Umbilical cord (tissue), 1 donor: ENCODE measurements at regions not wholly inside any gene's neighbourhood (a gene's known extent, or its start where the extent isn't known, plus 50 kb on each side); places are given as distances from the start of the nearest gene placed in this dataset.
A peak's percentile ranks its signal among the peaks of the same experiment; 100 is the strongest.
"Not testable (repeated sequence)": the region's sequence is repeated elsewhere in the genome, so short reads cannot be mapped to it uniquely, and the experiment has no call there.

Experiments used
- DNase-seq: peaks from one replicate; pipeline ENCODE4 v3.0.0-alpha.2; 2015; ENCODE audit warnings: low spot score

DNA sequence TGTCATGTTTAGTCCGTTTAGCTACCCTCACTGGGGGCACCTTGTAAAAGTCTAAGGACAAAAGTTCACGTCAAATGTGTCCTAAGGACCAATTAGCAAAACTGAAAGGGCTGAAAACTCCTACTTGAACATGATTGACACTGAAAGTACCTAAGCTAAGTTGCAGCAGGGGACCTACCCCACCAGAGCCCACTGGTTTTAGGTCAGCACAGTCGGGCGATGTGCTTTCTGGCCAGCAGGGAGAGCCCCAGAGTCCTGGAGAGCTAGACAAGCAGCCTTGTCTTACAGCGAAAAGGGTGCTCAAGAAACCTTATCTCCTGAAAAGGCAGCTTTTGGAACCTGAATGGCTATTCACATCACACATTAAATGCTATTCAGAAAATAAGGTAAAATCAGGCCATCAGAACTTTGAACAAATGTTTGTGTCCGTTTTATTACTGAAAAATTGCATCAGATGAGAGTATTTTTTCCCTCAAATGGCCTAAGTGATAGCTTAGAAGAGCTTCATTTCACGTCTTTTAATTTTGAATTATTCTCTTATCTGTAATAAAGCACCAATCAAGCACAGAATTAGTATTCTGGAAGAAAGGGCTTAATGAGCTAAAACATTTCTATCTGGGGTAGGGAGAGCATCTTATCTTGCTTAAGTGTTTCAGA is 52.2 kb upstream of the MKI67 start:
- DNase-seq = no peak

DNA sequence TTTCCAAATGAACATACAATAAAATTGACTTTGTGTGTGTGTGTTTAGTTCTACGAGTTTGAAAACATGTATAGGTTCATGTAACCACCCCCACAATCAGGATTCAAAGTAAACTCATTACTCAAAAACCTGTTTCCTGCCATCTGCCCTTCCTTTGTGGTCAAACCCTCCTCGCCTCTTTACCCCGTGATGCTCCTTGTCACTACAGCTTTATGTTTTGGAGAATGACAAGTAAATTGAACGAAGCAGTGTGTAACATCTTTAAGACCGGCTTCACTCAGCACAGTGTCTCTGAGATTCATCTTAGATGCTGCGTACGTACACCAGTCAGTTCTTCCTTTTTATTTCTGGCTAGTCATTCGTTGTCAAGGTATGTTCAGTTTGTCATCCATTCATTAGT is 54.6 kb upstream of the MKI67 start:
- no peak for DNase-seq

DNA sequence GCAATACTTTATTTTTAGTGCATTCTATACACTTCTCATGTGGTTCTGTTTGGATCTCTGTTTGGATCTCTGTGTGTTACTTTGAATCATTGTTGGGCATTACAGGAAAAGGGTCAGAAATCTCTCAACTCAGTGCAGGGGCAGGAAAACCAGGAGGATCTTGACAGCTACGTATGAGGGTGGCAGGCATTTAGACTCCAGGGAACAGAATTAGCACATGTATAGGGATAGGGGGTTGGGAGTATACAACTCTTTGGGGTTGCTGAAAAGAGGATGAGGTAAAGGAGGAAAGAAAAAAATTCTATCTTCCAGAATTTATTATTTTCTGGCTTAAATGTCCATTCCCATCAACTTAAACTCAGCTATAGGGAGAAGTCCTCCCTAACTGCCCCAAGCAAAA is 59.4 kb upstream of the MKI67 start:
- DNase-seq = no peak

DNA sequence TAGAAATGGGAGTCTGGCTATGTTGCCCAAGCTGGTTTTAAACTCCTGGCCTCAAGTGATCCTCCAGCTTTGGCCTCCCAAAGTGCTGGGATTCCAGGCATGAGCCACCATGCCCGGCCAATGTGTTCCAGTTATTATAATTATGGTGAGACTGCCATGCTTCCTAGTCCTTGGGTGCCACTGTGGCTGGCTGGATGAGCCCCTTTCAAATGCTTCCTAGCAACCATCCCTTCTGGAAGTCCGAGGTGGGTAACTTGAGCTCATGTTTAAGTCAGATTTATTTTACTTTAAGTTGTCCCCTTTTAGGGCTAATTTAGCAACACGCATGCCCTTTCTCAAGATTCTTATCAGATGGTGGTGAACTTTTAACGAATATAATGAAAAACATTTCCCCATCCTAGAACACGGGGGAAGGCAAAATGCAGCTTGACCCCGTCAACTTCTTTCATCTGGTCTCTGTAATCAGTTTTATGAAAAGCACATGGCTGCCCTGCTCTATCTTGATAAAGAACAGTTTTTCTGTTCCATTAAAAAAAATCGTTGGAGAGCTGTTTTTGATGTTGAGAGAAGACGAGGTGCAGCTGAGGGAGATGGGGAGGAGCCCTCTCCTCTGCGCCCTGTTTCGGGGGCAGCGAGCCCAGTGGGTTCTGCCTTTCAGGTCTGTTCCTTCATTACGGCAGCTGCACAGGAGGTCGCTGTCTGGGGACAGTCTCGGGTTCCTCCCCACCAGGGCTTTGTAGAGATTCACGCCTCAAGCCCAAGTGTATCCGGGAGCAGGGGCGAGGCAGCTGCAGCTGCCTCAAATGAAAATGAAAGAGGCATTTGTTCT is 61.0 kb upstream of the MKI67 start:
- peak; percentile 46 for DNase-seq

DNA sequence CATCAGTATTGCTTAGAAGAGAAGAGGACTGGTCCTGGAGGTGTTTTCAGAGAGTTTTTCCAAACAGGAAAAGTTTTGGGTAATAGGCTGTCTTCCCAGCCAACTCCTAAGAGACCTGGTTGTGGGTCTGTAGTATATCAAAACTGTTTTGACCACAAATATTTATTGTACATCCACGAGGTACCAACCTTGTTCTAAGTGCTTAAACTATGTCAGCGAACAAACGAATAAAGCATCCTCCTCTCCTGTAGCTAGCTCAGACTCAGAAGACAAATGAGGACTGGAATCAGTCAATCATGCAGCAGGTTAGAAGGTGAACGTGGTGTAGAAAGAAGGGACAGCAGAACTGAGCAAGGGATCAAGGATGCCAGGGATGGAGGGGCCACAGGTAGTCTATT is 61.6 kb upstream of the MKI67 start:
- peak; percentile 1 for DNase-seq

DNA sequence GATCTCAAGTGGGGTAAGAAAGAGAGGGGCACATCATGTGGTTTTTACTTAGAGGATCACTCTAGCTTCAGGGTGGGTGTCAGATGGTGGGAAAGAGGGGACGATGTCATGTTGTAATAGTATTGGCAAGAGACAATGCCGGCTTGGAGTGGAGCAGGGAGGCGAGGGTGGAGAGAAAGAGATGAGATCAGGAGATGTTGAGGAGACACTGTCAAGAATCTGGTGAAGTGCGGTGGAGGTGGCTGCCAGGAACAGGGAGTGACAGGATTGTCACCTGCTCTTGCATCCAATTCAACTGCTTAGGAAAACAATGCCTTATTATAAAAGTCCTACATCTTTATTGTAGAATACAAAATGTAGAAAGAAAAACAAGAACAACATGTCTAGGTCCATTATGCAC is 63.0 kb upstream of the MKI67 start:
- DNase-seq = no peak

DNA sequence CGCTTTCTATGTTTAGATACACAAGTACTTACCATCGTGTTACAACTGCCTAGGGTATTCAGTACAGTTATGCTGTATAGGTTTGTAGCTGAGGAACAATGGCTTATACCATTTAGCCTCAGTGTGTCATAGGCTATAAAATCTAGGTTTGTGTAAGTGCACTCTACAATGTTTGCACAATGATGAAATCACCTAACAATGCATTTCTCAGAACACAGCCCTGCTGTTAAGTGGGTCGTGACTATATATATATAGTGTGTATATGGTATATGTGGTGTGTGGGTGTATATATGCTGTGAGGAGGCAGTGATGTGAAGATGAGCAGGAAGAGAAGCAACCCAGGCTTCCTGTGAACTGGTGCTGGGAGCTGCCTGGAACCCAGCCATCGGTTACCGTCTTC is 65.6 kb upstream of the MKI67 start:
- DNase-seq = no peak

DNA sequence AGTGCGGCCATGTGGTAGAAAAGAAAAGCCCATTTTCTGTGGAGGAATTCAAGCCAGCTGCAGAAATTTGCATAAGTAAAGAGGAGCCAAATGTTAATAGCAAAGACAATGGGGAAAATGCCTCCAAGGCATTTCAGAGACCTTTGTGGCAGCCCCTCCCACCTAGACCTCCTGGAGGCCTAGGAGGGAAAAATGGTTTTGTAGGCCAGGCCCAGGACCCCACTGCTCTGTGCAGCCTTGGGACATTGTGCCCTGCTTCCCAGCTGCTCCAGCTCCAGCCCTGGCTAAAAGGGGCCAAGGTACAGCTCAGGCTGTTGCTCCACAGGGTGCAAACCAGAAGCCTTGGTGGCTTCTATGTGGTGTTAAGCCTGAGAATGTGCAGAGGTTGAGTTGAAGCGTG is 75.6 kb upstream of the MKI67 start:
- DNase-seq = not testable (repeated sequence)

DNA sequence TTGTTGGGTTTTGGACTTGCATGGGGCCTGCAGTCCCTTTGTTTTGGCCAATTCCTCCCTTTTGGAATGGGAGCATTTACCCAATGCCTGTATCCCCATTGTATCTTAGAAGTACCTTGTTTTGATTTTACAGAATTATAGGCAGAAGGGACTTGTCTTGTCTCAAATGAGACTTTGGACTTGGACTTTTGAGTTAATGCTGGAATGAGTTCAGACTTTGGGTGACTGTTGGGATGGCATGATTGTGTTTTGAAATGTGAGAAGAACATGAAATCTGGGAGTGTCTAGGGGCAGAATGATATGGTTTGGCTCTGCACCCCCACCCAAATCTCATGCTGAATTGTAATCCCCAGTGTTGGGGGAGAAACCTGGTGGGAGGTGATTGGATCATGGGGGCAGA is 76.8 kb upstream of the MKI67 start:
- DNase-seq = no peak

DNA sequence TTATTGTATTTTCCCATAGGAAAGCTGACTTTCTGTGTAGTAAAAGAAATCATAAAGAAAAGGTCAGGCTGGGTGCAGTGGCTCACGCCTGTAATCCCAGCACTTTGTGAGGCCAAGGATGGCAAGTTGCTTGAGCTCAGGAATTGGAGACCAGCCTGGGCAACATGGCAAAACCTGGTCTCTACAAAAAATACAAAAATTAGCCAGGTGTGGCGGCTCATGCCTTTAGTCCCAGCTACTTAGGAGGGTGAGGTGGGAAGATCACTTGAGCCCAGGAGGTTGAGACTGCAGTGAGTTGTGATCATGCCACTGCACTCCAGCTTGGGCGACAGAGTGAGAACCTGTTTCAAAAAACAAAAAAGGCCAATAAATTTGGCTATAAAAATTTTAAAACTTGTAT is 79.4 kb upstream of the MKI67 start:
- DNase-seq = not testable (repeated sequence)

DNA sequence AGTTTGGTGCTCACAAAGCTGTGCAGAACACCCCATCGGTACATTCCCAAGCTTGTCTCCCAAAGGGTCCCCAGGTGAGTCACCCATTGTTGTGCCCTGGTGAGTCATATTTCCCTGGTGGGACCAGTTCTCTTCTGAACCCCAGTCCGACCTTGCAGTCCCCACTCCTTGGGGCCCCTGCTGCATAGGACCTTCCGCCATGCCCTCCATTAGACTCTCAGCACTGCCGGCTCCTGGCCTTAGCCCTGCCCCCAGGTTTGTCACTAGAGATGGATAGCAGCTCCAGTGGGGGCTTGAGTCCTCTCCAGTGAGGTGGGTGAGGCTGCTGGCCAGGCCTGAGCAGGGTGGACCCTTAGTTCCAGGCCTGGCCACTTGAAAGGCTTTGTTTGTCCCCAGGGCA is 80.5 kb upstream of the MKI67 start:
- no peak for DNase-seq

DNA sequence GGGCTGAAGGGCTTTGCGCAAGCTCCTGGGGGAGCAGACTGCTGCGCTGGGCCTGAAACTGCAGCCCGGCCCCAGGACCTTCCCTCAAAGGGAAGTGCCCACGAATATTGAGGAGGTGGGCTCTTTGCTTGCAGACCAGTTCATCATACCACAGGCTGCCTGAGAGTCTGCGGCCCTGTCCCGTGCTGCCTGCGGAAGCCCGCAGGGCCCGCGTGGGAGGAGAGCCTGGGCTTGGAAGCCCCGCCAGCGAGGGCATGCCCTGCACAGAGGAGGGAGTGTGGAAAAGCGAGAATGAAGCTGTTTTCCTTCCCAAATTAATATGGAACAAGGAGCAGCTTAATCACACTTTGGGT is 83.6 kb upstream of the MKI67 start:
- no peak for DNase-seq

DNA sequence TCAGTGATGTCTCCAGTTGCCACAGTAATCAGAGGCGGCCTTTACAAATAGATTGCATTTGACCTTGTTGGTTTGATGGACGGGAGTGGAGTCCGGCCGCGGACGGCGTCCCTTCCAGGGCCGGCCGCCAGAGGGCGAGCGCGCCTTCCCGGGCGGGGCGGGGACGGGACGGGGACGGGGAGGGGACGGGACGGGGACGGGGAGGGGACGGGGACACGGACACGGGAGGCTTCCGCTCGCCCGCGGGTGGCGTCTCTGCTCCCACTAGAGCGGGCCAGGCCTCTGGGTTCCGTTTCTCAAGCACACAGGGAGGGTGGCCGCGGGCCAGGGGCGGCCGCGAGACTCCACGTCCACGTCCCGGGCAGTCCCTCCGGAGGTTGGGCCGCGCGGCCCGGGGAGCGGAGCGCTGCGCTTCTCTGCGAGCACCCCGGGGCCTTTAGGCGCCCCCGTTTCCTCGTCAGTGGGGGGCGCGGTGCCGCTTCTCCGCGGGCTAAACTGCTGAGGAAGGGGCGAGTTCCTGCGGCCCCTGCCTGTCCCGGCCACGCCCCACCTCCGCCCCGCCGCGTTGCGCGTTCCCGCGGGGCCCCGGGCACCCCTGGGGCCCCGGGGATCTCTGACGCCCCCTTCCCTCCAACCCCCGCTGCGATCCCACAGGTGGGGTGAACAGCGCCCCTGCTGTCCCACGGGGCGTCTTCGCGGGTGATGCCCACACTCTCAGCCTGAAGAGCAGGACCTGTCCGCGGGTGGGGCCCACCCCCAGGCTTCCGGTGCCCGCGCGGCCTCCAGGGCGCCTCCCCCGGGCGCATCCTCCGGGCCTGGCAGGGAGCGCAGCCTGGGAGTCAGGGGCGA is 84.2 kb upstream of the MKI67 start:
- DNase-seq = peak; percentile 26

DNA sequence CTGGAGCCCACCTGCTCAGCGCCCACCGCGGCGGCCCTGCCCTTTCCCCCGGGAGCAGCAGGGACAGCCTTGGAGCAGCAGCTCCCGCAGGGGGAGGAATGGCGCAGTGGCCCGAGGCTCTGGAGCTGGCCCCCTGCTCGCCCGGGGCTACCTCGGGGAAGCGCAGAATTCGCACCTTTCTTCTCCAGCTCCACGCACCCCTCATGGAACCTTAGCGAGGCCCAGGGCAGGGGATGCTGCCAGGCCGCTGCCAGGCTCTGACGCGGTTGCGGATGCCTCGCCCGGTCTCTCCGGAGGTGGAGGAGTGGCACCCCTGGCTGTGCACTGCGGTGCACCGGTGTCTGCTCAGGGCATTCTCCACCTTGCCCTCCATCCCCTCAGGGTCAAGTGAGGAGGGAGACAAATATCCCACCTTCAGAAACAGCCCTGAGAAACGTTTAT is 84.9 kb upstream of the MKI67 start:
- no peak for DNase-seq

DNA sequence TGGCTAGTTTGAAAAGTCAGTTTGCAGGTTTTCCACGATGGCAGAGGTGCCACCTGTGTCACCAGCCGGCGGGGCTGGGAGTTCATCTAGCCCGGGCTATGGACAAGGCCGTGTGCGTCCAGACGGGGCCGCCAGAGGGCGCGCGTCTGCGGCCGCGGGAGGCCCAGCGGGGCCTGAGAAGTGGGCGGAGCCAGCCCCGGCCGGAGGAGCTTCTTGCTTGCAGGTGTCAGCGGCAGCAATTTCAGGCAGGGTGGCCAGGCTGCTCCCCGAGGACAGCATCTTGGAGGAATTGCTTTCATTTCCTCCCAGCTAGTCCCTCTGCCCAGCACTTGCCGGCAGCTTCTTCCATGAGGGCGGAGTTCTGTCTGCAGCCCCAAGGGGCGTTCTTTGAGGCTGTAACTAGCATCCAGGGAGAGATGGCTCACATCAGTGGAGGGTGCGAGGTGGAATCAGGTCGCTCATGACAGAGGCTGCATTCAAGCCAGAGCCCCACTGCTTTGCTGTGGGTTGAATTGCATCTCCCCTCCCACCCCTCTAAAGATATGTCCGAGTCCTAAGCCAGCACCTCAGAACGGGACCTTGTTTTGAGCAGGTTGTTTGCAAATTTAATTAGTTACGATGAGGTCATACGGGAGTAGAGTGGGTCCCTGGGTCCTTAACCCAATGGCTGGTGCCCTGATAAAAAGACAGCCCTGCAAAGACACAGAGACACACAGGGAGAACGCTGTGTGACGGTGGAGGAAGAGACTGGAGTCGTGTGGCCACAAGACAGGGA is 85.9 kb upstream of the MKI67 start:
- peak; percentile 72 for DNase-seq

DNA sequence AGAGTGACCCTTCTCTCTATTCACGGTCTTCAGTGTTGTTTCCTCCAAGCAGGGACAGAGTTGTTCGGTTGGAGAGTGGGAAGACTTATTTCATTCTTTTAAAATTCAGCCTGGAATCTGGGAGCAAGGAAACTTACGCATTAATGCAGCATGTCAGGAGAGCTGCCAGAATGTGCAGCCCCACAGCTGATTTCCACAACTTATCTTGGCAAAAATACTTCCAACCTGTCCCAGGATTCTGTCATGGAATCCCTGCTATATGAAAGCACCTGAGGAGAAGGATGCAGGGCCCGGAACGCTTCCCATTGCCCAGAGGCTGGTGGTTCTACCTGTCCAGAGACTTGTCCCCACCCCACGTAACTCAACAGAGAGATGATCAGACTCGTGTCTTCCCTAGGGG is 86.9 kb upstream of the MKI67 start:
- DNase-seq = no peak

DNA sequence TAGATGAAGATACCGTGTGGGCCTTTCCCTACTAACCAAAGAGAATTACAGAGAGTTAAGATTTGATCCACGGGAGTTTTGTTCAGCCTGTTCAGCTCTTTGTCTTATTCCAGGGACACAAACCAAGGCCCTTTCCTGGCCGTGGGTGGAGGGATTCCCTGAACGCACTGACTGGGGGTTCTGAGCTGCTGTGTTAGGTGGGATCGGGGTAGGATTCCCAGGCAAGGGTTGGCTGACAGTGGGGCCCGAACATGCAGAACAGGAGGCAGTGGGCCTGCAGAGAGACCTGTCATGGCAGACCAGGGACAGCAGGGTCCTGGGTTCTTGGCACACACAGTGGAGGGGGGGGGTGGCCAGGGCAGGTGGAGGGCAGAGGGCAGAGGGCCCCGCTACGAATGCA is 89.5 kb upstream of the MKI67 start:
- no peak for DNase-seq

DNA sequence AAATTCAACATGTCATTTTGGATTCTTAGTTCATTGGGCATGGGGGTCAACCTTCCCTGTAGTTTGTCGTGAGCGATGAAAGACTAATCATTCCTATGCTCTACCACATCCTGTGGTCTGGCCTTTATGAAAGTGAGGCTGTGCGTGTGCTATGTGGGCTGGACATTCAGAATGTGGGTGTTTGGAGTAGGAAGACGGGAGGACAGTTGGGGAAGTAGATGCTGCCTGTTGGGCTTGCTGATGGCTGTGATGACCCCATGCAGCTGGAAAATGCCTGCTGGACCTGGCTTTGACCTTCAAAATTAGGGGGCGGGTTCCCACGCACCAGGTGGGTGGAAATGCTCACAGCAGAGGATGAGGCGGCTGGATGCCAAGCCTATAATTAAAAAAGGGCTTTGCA is 90.9 kb upstream of the MKI67 start:
- no peak for DNase-seq

DNA sequence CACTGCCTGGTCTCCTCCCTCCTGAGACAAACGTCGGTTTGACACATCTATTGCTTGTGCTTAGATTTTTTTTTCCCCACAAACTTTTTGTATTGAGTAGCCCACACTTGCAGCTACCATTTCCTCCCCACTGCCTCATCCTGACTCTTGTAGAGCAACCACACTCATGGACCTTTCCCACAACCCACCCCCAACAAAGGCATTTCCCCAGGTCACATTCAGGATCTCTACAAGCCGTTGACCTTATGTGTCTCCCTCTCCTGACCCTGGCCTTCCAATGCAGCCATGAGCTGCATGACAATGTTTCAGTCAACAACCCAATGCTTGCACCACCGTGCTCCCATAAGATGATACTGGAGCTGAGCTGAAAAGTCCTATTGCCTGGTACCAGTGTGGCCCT is 91.9 kb upstream of the MKI67 start:
- no peak for DNase-seq

DNA sequence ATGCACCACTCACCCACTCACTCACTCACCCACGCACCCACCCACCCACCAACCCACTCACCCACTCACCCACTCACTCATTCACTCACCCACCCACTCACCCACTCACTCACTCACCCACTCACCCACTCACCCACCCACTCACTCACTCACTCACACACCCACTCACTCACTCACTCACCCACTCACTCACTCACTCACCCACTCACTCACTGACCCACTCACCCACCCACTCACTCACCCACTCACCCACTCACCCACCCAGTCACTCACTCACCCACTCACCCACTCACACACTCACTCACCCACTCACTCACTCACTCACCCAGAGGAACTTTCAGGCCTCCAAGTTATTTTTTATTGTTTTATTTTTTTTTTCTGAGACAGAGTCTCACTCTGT is 93.1 kb upstream of the MKI67 start:
- no peak for DNase-seq

DNA sequence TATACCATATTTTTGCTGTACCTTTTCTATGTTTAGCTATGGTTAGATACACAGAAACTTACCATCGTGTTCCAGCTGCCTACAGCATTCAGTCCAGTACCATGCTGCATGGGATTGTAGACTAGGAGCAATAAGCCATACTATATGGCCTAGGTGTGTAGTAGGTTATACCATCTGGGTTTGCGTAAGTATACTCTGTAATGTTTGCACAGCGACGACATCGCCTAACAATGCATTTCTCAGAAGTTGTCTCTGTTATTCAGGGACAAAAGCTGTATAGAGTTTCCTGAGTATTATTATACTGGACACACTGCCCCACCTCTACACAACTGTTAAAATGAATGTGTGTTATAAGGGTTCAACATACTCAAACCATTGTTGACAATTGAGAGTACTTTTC is 93.8 kb upstream of the MKI67 start:
- DNase-seq = no peak

DNA sequence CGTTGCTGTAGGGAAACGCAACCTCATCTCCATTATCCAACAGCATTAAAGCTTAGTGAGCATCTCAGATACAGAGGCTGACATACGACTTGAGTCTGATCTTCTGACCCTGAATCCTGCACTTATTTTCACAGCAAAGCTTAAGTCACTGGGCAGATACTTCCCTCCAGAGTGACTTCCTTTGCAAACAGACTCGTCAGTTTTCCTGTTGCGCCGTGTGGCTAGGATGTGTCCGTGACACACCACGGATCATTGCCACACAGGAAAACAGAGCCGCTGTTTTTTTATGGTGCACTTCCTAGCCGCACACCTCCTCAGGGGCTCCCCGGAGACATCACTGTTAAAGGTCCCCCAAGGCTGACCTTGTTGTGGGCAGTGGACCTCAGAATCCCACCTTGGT is 94.9 kb upstream of the MKI67 start:
- DNase-seq = no peak
